ENCODE measurements at regions not wholly inside any gene's neighbourhood (a gene's known extent, or its start where the extent isn't known, plus 50 kb on each side); places are given as distances from the start of the nearest gene placed in this dataset.

- DNase-seq: no peak
These were observed 109.5 kb upstream of the TOP3B start for GRCh38 chr22:22092101-22092500.

- no peak for DNase-seq
These were observed 108.9 kb upstream of the TOP3B start for GRCh38 chr22:22091400-22091878.

GRCh38 chr22:22090650-22091399 lies 108.2 kb upstream of the TOP3B start:
- DNase-seq: no peak

DNA sequence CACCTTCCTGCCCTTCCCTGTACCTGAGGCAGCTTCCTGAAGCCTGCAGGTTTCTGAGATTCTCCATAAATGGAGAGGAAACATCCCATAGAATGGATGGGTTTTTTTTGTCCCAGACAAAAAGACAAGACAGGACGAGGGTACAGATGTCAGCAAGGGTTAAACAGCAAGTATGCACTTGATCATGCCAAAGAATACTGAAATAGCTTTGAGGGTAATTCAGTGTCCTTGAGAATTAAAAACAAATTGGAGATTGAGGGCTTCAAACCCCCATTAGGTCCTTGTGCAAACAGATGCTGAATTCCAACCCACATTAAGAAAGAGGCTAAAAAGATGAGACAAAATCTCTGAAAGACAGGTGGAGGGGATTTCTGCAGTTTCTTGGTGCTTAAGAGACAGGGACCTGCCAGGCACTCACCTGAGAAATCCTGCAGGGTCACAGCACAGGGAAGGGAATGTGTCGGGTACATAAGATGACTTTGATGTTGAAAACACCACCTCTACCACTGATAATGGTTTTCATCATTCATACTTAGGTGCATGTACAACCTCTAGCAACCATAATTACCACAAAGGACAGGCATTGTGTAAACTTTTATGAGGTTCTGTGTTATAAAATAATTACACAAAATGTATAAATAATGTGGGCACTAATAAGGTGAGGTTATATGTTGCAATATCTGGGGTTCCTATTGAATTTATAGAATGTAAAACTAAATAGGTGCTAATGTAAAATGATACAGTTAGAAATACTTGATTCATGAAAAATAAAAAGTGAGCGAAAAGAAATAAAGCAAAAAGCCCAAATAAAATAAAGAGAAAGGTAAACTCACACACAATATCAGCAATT lies 107.1 kb upstream of the TOP3B start:
- no peak for DNase-seq

- no peak for DNase-seq
These were observed 106.3 kb upstream of the TOP3B start for GRCh38 chr22:22088658-22089458.

DNA sequence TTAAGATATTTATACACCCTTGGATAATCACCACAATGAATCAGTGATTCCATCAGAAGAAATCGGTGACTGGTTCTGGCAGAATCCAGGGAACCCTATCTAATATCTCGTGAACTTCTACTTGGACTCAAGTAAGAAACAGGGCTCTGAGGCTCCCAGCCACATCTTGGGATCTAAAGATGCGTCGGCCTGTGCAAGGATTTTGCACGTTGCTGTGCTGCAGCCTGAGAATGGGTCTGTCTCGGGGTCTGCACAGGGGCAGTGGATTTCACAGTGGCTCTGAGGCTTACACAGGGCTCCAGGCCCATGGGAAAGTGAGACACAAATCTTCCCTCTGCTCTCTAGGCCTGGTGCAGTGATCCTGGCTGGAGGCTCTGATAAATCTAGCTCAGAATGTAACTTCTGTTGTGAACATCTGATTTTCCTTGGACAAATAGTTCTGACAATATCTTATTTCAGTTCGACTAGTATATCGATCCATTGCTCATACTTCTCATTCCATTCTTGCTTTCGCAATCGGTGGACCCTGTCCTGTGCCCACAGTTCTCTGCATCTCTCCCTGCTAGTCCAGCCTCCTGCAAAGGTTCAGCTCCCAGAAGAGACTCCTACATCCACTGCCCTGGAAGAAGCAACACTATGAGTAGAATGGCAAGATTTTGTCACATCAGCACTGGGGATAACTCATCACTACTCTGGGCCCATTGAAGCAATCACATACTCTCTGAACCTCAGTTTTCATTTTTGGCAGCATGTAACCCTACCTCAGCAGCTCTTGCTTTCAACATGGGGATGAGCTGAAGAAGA lies 105.5 kb upstream of the TOP3B start:
- no peak for DNase-seq

DNA sequence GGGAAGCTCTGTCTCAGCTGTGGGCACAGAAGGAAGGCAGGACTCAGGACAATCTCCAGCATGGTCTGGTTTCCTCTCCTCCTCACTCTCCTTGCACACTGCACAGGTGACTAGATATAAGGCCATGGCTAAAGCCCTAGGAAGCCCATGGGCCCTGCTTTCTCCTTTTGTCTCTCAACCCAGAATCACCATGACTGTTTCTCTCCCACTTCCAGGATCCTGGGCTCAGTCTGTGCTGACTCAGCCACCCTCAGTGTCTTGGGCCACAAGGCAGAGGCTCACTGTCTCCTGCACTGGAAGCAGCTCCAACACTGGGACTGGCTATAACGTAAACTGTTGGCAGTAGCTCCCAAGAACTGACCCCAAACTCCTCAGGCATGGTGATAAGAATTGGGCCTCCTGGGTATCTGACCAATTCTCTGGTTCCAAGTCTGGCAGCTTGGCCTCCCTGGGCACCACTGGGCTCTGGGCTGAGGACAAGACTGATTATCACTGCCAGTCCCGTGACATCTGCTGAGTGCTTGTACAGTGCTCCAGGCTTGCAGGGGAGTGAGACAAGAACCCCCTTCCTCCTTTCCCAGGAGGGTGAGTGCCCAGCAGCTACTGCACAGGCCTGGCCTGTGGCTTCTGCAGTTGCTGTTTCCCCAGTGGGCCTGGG lies 104.0 kb upstream of the TOP3B start:
- DNase-seq: no peak

DNA sequence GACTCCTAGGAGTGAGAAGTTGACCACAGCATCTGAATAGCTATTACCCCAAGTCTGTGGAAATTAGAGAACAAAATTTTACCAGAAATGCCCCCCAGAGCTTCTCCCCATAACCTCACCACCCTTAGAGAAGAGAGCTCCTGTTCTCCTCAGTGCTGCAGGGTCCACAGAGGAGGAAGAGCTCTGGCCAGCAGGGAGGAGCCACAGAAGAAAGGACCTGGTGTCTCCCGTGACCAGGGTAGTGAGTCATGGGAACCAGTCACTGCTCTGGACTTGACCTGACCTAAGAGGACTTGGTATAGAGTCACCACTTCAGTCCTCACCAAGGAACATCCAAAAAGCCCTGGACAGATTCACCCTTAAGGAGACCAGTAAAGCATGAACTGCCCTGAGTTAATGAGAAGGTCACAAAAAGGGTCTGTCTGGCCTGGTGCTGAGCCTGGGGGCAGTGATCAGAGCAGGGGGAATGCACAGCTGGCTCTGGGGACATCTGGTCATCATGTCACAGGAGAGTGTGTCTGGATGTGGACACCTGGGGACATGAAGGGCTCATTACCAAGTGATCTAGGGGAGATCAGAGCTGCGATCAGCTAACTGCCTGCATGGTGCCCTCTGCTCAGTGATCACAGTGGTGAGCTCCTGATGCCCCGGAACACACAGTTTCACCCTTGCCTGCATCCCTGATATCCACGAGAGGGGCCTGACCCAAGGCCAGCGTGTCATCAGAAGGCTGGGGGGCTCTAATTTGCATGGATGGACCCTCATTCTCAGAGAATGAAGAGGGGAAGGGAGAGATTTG lies 103.3 kb upstream of the TOP3B start:
- DNase-seq: no peak

- no peak for DNase-seq
These were observed 101.6 kb upstream of the TOP3B start for GRCh38 chr22:22084089-22084711.

DNA sequence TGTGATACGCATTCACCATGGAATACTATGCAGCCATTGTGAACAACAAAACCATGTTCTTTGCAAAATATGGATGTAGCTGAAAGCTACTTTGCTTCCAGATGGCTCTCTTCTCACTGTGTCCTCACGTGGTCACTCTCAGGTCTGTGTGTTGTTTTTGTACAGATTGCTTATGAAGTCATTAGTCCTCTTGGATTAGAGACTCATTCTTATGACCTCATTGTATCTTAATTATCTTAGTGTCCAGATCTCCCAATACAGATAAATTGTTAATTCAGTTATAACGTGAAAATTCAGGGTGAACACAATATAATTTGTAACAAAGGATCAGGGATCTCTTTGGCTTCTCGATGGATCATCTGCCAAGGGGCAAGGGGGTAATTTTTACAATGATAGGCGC lies 100.4 kb upstream of the TOP3B start:
- no peak for DNase-seq

- DNase-seq: no peak
These were observed 99.7 kb upstream of the TOP3B start for GRCh38 chr22:22082229-22082835.

DNA sequence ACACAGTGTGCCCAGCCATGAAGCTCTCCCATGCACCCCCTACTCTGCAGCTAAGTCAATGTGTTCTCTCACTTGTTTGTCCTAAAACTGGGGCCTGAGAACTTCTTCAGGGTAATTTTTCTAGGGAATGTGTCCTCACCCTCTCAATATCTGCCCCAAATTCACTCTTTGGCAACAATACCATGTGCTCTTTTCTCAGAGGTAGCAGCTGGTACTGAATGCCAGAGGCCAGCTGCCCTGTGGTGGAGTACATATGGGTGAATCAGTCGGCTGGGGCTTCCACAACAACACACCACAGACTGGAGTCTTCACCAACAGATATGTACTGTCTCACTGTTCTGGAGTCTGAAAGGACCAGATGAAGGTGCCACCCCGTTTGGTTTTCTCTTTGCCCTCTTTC lies 97.7 kb upstream of the TOP3B start:
- DNase-seq: no peak

DNA sequence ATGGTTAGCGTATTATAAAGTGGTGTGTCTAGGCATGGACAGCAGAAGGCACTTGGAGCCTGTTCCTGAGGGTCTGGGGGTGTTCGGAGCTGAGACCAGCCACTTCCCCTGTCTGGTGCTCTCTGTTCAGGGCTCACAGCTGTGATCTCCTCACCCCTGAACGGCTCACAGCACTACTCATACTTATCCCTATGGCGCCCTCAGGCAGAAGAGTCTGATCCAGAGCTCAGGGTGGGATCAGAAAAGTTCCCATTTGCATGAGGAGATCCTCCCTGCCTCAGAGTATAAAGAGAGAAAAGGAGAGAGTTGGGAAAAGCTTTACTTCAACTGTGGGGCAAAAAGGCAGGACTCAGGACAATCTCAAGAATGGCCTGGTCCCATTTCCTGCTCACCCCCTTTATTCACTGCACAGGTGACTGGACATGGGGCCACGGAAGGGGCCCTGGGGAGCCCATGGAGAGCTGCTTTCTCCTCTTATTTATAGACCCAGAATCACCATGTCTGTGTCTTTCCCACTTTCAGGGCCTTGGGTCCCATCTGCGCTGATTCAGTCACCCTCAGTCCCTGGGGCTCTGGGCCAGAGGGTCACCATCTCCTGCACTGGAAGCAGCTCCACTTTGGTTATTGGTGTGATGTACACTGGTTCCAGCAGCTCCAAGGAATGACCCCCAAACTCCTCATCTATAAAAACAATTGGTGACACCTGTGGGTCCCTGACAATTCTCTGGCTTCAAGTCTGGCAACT lies 97.0 kb upstream of the TOP3B start:
- no peak for DNase-seq

DNA sequence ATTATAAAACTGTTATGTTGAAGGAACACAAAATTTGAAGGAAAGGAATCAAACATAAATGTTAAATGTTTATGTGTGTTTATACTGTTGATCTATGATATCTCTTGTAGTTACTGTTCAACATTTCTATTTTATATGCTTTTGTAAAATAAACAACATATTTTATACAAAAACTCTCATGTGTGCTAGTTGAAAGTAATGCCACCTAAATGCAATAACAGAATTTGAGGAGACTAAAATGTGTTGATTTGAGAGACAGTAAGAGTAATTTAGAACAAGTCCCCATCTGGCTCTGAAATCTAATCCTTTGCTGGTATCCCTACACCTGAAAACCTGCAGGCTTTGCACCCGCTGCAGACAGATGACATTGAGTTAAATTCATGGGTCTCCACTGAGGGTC lies 95.7 kb upstream of the TOP3B start:
- no peak for DNase-seq

GRCh38 chr22:22076932-22077703 lies 94.5 kb upstream of the TOP3B start:
- no peak for DNase-seq

- DNase-seq: no peak
These were observed 93.8 kb upstream of the TOP3B start for GRCh38 chr22:22076361-22076760.

GRCh38 chr22:22075382-22076163 lies 93.0 kb upstream of the TOP3B start:
- no peak for DNase-seq

All from activated CD4-positive, alpha-beta T cell treated with anti-CD3 and anti-CD28 coated beads, Interleukin-2, Interleukin-6, amounts not matched to agents 100 ng/mL and 50 ng/mL, durations not matched to agents 16 hours and 8 hours (primary cell).